ENCODE measurements at regions not wholly inside any gene's neighbourhood (a gene's known extent, or its start where the extent isn't known, plus 50 kb on each side); places are given as distances from the start of the nearest gene placed in this dataset.

- TF ChIP-seq CTCF (IDR thresholded peaks at IDR 0.05), result no peak
- TF ChIP-seq POLR2A (IDR thresholded peaks at IDR 0.05), result no peak
These were observed 101.6 kb downstream of the FBXO8 start for GRCh38 chr4:174181827-174182226.

Data from heart left ventricle (tissue), 13 donors.